ENCODE measurements at regions not wholly inside any gene's neighbourhood (a gene's known extent, or its start where the extent isn't known, plus 50 kb on each side); places are given as distances from the start of the nearest gene placed in this dataset.

DNA sequence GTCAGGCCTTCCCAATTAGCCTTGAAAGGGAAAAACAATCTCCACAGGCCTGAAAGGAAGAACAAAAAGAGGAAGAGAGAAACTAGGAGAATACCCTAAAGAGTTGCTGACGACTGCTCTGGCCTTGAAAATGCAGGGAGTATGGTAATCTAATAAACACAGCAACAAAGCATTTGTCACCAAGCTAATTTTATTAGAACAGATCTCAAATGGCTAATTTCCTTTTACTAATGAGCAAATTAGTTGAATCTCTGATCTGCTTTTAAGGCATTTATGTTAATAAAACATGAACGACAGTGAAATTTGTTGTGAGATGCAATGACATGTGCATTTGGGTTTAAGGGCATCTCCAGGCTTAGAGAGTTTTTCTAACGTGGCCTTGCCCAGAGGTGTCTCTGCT is 212.2 kb downstream of the BUD13 start:
- no peaks in the 10 kb centered on the region for H3K4me1 ChIP-seq
- ATAC-seq, result no peak
- H3K9me3 ChIP-seq, result peaks cover 0 to 4% (median 0%) of the 10 kb centered on the region in 3 donors
- peaks cover 3% of the 10 kb centered on the region for H3K27me3 ChIP-seq
- WGBS, 2 donors (ENCODE audit: low coverage in 1 of 2), result 35 to 76% methylated on average over 2 to 3 of the region's 3 CpGs
- H3K27ac ChIP-seq, result no peak overlapping the region
- H3K36me3 ChIP-seq, result no peaks in the 10 kb centered on the region
- no peak overlapping the region for H3K4me3 ChIP-seq
- no peak for TF ChIP-seq EP300 (IDR thresholded peaks at IDR 0.05)
- TF ChIP-seq, protein P1, sequence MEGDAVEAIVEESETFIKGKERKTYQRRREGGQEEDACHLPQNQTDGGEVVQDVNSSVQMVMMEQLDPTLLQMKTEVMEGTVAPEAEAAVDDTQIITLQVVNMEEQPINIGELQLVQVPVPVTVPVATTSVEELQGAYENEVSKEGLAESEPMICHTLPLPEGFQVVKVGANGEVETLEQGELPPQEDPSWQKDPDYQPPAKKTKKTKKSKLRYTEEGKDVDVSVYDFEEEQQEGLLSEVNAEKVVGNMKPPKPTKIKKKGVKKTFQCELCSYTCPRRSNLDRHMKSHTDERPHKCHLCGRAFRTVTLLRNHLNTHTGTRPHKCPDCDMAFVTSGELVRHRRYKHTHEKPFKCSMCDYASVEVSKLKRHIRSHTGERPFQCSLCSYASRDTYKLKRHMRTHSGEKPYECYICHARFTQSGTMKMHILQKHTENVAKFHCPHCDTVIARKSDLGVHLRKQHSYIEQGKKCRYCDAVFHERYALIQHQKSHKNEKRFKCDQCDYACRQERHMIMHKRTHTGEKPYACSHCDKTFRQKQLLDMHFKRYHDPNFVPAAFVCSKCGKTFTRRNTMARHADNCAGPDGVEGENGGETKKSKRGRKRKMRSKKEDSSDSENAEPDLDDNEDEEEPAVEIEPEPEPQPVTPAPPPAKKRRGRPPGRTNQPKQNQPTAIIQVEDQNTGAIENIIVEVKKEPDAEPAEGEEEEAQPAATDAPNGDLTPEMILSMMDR (IDR thresholded peaks at IDR 0.05), result no peak
- TF ChIP-seq POLR2AphosphoS5 (IDR thresholded peaks at IDR 0.05), result no peak
- TF ChIP-seq POLR2A (IDR thresholded peaks at IDR 0.05), result no peak

DNA sequence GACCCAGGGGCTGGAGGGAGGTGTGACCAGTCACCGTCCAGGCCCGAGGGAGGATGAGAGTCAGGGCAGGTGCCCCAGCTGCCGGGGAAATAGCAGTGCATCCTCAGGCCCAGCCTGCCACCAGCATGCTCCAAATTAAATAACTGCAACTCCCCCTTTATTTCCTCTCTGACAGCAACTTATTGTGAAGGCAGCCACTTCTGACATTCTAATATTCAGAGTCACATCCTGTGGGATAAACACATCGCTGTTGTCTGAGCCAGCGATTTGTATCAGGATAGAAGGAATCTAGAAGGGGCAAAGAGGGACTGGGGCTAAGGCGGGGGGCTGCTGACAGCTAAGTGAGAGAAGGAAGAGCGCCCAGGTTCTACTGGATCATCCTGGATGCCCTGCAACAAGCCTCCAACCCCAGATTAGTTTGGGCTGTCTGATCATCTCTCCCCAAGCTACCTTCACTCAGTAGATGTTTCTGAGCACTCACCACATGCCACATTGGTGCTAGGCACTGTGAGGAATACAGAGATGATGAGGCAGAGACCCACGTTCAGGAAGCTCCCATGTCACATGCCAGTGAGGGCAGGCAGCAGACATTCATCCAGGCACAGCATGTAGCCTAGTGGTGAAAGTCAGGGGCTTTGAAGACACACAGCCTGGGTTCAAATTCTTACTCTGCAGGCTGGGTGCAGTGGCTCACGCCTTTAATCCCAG is 214.1 kb downstream of the BUD13 start:
- H3K27me3 ChIP-seq, result no peaks in the 10 kb centered on the region
- H3K4me3 ChIP-seq, result no peak overlapping the region
- H3K27ac ChIP-seq, result no peak overlapping the region
- WGBS, 2 donors (ENCODE audit: low coverage in 1 of 2), result 27 to 86% methylated on average over 3 of the region's 9 CpGs
- ATAC-seq, result no peak
- H3K9me3 ChIP-seq, result no peaks in the 10 kb centered on the region
- TF ChIP-seq POLR2AphosphoS5 (IDR thresholded peaks at IDR 0.05) (no peak), EP300 (IDR thresholded peaks at IDR 0.05) (no peak), POLR2A (IDR thresholded peaks at IDR 0.05) (no peak)
- TF ChIP-seq, protein P1 (IDR thresholded peaks at IDR 0.05), result no peak
- no peaks in the 10 kb centered on the region for H3K4me1 ChIP-seq
- H3K36me3 ChIP-seq, result no peaks in the 10 kb centered on the region

DNA sequence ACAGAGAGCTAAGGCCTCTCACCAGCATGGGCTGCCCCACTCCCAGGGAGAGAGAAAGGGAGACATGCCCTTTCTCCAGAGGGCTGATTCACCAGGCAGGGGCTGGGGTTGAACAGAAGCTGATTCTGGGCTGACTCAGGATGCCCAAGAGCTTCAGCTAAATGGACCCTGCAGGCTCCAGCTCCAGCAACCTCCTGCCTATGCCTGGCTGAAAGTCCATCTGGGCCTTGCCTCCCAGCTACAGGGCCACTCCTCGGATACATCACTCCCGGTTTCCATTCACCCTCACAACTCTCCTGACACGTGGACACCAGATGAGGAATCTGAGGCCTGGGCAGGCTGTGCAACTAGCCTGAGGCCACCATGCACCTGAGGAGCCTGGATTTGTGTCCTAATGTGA is 215.5 kb downstream of the BUD13 start:
- Histone ChIP-seq H3K36me3 (no peaks in the 10 kb centered on the region), H3K9me3 (no peaks in the 10 kb centered on the region), H3K27me3 (no peaks in the 10 kb centered on the region), H3K4me3 (no peak overlapping the region), H3K4me1 (no peaks in the 10 kb centered on the region), H3K27ac (no peak overlapping the region)
- TF ChIP-seq, protein P1 (IDR thresholded peaks at IDR 0.05), result no peak
- TF ChIP-seq EP300 (IDR thresholded peaks at IDR 0.05), result no peak
- no peak for TF ChIP-seq POLR2A (IDR thresholded peaks at IDR 0.05)
- TF ChIP-seq POLR2AphosphoS5 (IDR thresholded peaks at IDR 0.05), result no peak
- no peak for ATAC-seq
- WGBS, 2 donors (ENCODE audit: low coverage in 1 of 2), result 0% methylated on average over 1 of the region's 3 CpGs; no CpG with 5 or more reads in 1 of the 2 donors

DNA sequence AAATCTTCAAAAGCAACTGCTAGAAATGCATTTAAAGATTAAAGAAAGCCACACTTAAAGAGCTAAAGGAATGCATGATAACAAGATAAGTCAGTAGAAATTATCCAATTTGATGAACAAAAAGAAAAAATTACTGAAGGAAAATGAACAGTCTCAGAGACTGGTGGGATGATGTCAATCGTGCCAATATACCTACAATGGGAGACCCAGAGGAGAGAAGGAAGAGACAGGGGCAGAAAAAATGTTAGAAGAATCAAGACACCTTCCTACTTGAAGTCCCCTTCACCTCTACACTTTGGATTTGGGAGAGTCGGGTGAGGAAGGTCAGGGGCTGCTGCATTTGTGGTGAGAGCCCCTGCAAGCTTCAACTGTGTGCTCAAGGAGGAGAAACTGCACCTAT is 216.3 kb downstream of the BUD13 start:
- H3K4me1 ChIP-seq, result no peaks in the 10 kb centered on the region
- no peaks in the 10 kb centered on the region for H3K9me3 ChIP-seq
- TF ChIP-seq EP300 (IDR thresholded peaks at IDR 0.05), result no peak
- no peaks in the 10 kb centered on the region for H3K27me3 ChIP-seq
- ATAC-seq, result no peak
- H3K36me3 ChIP-seq, result no peaks in the 10 kb centered on the region
- H3K4me3 ChIP-seq, result no peak overlapping the region
- H3K27ac ChIP-seq, result no peak overlapping the region
- 80 to 83% methylated on average over 1 to 2 of the region's 2 CpGs for WGBS, 2 donors (ENCODE audit: low coverage in 1 of 2)

DNA sequence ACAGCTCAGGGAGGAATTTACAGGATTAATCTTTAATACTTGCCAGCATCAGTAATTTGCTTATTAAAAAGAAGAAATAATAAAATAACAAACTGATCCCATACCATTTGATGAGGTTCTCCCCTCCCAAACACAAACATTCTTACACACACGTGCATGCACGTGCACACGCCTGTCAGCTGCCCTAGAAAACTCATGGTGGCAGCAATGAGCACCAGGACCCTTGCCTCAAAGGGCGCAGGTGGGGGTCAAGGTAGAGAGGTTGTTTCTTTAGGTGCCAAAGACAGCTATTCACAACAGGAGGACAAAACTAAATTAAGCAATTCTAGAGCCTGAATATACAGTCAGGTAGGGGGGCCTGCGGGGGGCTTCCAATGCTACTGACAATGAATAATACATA is 219.3 kb downstream of the BUD13 start:
- no peak for TF ChIP-seq POLR2AphosphoS5 (IDR thresholded peaks at IDR 0.05)
- TF ChIP-seq EP300 (IDR thresholded peaks at IDR 0.05), result no peak
- TF ChIP-seq POLR2A (IDR thresholded peaks at IDR 0.05), result no peak
- TF ChIP-seq, protein P1 (IDR thresholded peaks at IDR 0.05), result no peak
- no peaks in the 10 kb centered on the region for H3K4me1 ChIP-seq
- H3K4me3 ChIP-seq, result no peak overlapping the region
- H3K27ac ChIP-seq, result no peak overlapping the region
- WGBS, 2 donors (ENCODE audit: low coverage in 1 of 2), result 46% methylated on average over 4 of the region's 5 CpGs; no CpG with 5 or more reads in 1 of the 2 donors
- peaks cover 0 to 11% (median 0%) of the 10 kb centered on the region in 3 donors for H3K9me3 ChIP-seq
- no peak for ATAC-seq
- H3K36me3 ChIP-seq, result no peaks in the 10 kb centered on the region
- H3K27me3 ChIP-seq, result peaks cover 3% of the 10 kb centered on the region

Data from gastroesophageal sphincter (tissue), 4 donors.